ENCODE measurements at regions not wholly inside any gene's neighbourhood (a gene's known extent, or its start where the extent isn't known, plus 50 kb on each side); places are given as distances from the start of the nearest gene placed in this dataset.

- TF ChIP-seq REST (IDR thresholded peaks at IDR 0.05; ENCODE audit: low read depth, low read length) (no peak), HDAC6 (IDR thresholded peaks at IDR 0.05; ENCODE audit: unreplicated experiment) (no peak)
Observed at GRCh38 chr4:28362169-28362568, 1501.5 kb downstream of the STIM2 start (continued).

GRCh38 chr4:28369499-28369898, 1508.9 kb downstream of the STIM2 start:
- H4K20me1 ChIP-seq (ENCODE audit: control insufficient read depth, insufficient read depth): no peaks in the 10 kb centered on the region
- H3K27me3 ChIP-seq (replicated peaks in 1 of 2; ENCODE audit: control insufficient read depth in 2 of 2, insufficient read depth in 2 of 2, low read length in 1 of 2): no peaks in the 10 kb centered on the region
- ChIA-PET POLR2A (no interaction called here), RAD21 (ENCODE audit: unreplicated experiment) (no interaction called here), SMC1A (ENCODE audit: uncharacterized antibody, unreplicated experiment) (interaction anchor here (1.3 kb wide), 1 partner anchor 66 kb away, joined by 3 read pairs; no protein-coding TSS in a partner anchor), CTCF (interaction anchor here (0.7 kb wide), 1 partner anchor 951 kb away, joined by 3 read pairs; no protein-coding TSS in a partner anchor)
- no peak for FAIRE-seq
- no peaks in the 10 kb centered on the region for H3K9me3 ChIP-seq (replicated peaks; ENCODE audit: control insufficient read depth, insufficient read depth, low read length)
- WGBS (ENCODE audit: insufficient coverage, insufficient replicate concordance, low lambda C conversion rate, missing lambda C conversion rate): 26% methylated on average over 1 of the region's 1 CpG
- BruUV-seq (replicated peaks): no TSS peak
- no peak overlapping the region for H3K9ac ChIP-seq (ENCODE audit: control insufficient read depth, insufficient read depth, low read length)
- H3K79me2 ChIP-seq (ENCODE audit: control insufficient read depth, insufficient read depth, low read length): no peaks in the 10 kb centered on the region
- in situ Hi-C loops (cut with MboI) (no loop called here), intact Hi-C loops (cut with micrococcal nuclease; ENCODE audit: unreplicated experiment) (no loop called here)
- no peak for DNase-seq (ENCODE audit: low read depth, low spot score)
- H2AFZ ChIP-seq (ENCODE audit: control insufficient read depth, low read depth, low read length): no peak overlapping the region
- H3K4me2 ChIP-seq (ENCODE audit: control insufficient read depth, insufficient read depth): no peak overlapping the region
- no peak overlapping the region for H3K27ac ChIP-seq (ENCODE audit: control insufficient read depth, insufficient read depth)
- no peaks in the 10 kb centered on the region for H3K36me3 ChIP-seq (ENCODE audit: control insufficient read depth in 2 of 2, insufficient read depth in 2 of 2, low read length in 1 of 2)
- no peak overlapping the region for H3K4me3 ChIP-seq
- ATAC-seq: no peak
- H3K4me1 ChIP-seq (ENCODE audit: control insufficient read depth, insufficient read depth, low read length): no peaks in the 10 kb centered on the region
- TF ChIP-seq ZNF687 (IDR thresholded peaks at IDR 0.05): no peak
- TF ChIP-seq ZBTB4 (CRISPR knock-in tag; IDR thresholded peaks at IDR 0.05): no peak
- no peak for TF ChIP-seq CUX1 (IDR thresholded peaks at IDR 0.05; ENCODE audit: insufficient replicate concordance, low read depth, low read length)

Data from GM12878 (cell line).